H1 (cell line): ENCODE measurements at regions not wholly inside any gene's neighbourhood (a gene's known extent, or its start where the extent isn't known, plus 50 kb on each side); places are given as distances from the start of the nearest gene placed in this dataset.

ENCODE experiments used
- CTCF ChIA-PET: fragments of 300-600 bp; sonication (Branson Sonifier 250); formaldehyde crosslinking; loops from one replicate; lab custom pipeline; 2021; ENCODE audit not compliant: partially characterized antibody; lab: Charles Lee
- POLR2A ChIA-PET: fragments of 300-600 bp; sonication (Branson Sonifier 250); formaldehyde crosslinking; loops from one replicate; lab custom pipeline; 2021; ENCODE audit warnings: inconsistent platforms; ENCODE audit not compliant: partially characterized antibody; lab: Charles Lee
- DNase-seq, 2 experiments: peaks; one replicate each; pipeline versions ENCODE4 v3.0.0 to v3.0.0-alpha.2; 2010 to 2022; ENCODE audit warnings: low spot score in 2 of 2, low read depth in 1 of 2, mixed read lengths in 1 of 2
- FAIRE-seq: peaks from 2 replicates; lab custom pipeline; 2011; peaks lifted over from hg19 to GRCh38; lab: Jason Lieb, UNC
- H2AFZ ChIP-seq: 2 replicates; pipeline ENCODE4 v1.8.1; 2012; ENCODE audit warnings: low read length, inconsistent platforms
- H2AK5ac ChIP-seq: 2 replicates; pipeline ENCODE4 v1.6.1; 2013; ENCODE audit warnings: low read depth, low read length
- H2BK120ac ChIP-seq: replicated peaks from 2 replicates; pipeline ENCODE3; 2013; ENCODE audit warnings: low read depth, low read length, inconsistent platforms
- H2BK12ac ChIP-seq: 2 replicates; pipeline ENCODE4 v1.6.1; 2013; ENCODE audit warnings: low read depth, low read length
- H2BK15ac ChIP-seq: 2 replicates; pipeline ENCODE4 v1.6.1; 2013; ENCODE audit warnings: low read length
- H2BK20ac ChIP-seq: 2 replicates; pipeline ENCODE4 v1.6.1; 2013; ENCODE audit warnings: low read length
- H2BK5ac ChIP-seq: 2 replicates; pipeline ENCODE4 v1.6.1; 2013; ENCODE audit warnings: low read depth, low read length
- H3K14ac ChIP-seq: 2 replicates; pipeline ENCODE4 v1.6.1; 2013; ENCODE audit warnings: inconsistent platforms; ENCODE audit not compliant: insufficient read length
- H3K18ac ChIP-seq: 2 replicates; pipeline ENCODE4 v1.6.1; 2013; ENCODE audit warnings: low read length; ENCODE audit errors: extremely low read depth
- H3K23ac ChIP-seq: 2 replicates; pipeline ENCODE4 v1.6.1; 2013; ENCODE audit warnings: inconsistent platforms; ENCODE audit not compliant: insufficient read length
- H3K23me2 ChIP-seq: 2 replicates; pipeline ENCODE4 v1.6.1; 2013; ENCODE audit warnings: low read depth, low read length
- H3K27ac ChIP-seq: 2 replicates; pipeline ENCODE4 v1.6.1; 2011; ENCODE audit warnings: low read depth, low read length, inconsistent platforms
- H3K27me3 ChIP-seq, 4 experiments: replicated peaks in 1 of 4; 1 replicate in 1 of 4; 2 replicates in 3 of 4; pipeline versions ENCODE4 v1.6.1 to v1.8.1; 2011 to 2013; ENCODE audit warnings: low read length in 3 of 4, mild to moderate bottlenecking in 3 of 4, inconsistent platforms in 2 of 4, mixed read lengths in 2 of 4, moderate library complexity in 1 of 4; ENCODE audit not compliant: control insufficient read depth in 3 of 4, insufficient read depth in 3 of 4; ENCODE audit errors: extremely low read depth in 1 of 4
- H3K36me3 ChIP-seq, 4 experiments: 2 replicates each; pipeline versions ENCODE4 v1.6.1 to v1.8.1; 2011 to 2013; ENCODE audit warnings: mild to moderate bottlenecking in 4 of 4, low read length in 3 of 4, moderate library complexity in 2 of 4, control low read depth in 1 of 4, inconsistent platforms in 1 of 4; ENCODE audit not compliant: insufficient read depth in 4 of 4, control insufficient read depth in 2 of 4
- H3K4ac ChIP-seq: replicated peaks from 2 replicates; pipeline ENCODE3; 2013; ENCODE audit warnings: low read length, low read depth, mixed read lengths, inconsistent platforms; ENCODE audit not compliant: insufficient read length
- H3K4me1 ChIP-seq, 4 experiments: replicated peaks in 1 of 4; 1 replicate in 1 of 4; 2 replicates in 3 of 4; pipeline versions ENCODE4 v1.6.1 to v1.8.1; 2011 to 2013; ENCODE audit warnings: low read length in 3 of 4, inconsistent platforms in 2 of 4, mixed read lengths in 1 of 4; ENCODE audit not compliant: insufficient read depth in 4 of 4, control insufficient read depth in 3 of 4
- H3K4me2 ChIP-seq, 2 experiments: 2 replicates each; pipeline versions ENCODE4 v1.6.1 to v1.8.1; 2011 to 2013; ENCODE audit warnings: low read depth in 2 of 2, low read length in 2 of 2, control low read depth in 1 of 2, inconsistent platforms in 1 of 2, mild to moderate bottlenecking in 1 of 2; ENCODE audit not compliant: insufficient read depth in 1 of 2
- H3K4me3 ChIP-seq, 4 experiments: fragments of 200-600, 300-600 bp in 1 of 4; sonication (generic), shearing (Covaris generic), sonication (Bioruptor Twin) in 1 of 4; 2 replicates each; pipeline versions ENCODE4 v1.5.1 to v1.8.1; 2011 to 2016; ENCODE audit warnings: low read length in 4 of 4, low read depth in 3 of 4, control low read depth in 2 of 4, inconsistent platforms in 2 of 4, mild to moderate bottlenecking in 2 of 4, mixed read lengths in 1 of 4, moderate library complexity in 1 of 4; ENCODE audit not compliant: insufficient read depth in 2 of 4; ENCODE audit errors: extremely low read depth in 1 of 4
- H3K56ac ChIP-seq: replicated peaks from 2 replicates; pipeline ENCODE3; 2013; ENCODE audit warnings: low read depth, mild to moderate bottlenecking, mixed read lengths, low read length, inconsistent platforms; ENCODE audit not compliant: insufficient read length
- H3K79me1 ChIP-seq: 2 replicates; pipeline ENCODE4 v1.6.1; 2013; ENCODE audit warnings: low read depth, low read length, control low read depth
- H3K79me2 ChIP-seq, 2 experiments: 2 replicates each; pipeline versions ENCODE4 v1.6.1 to v1.8.1; 2012 to 2013; ENCODE audit warnings: low read length in 2 of 2, mild to moderate bottlenecking in 2 of 2, inconsistent platforms in 1 of 2; ENCODE audit not compliant: insufficient read depth in 2 of 2, control insufficient read depth in 1 of 2
- H3K9ac ChIP-seq, 4 experiments: replicated peaks in 1 of 4; 1 replicate in 1 of 4; 2 replicates in 3 of 4; pipeline versions ENCODE4 v1.6.1 to v1.8.1; 2011 to 2013; ENCODE audit warnings: low read depth in 3 of 4, low read length in 3 of 4, control low read depth in 2 of 4, mild to moderate bottlenecking in 2 of 4, moderate library complexity in 2 of 4, inconsistent platforms in 1 of 4; ENCODE audit errors: extremely low read depth in 1 of 4
- H3K9me3 ChIP-seq, 2 experiments: 2 replicates each; pipeline versions ENCODE4 v1.6.1 to v1.8.1; 2012 to 2013; ENCODE audit warnings: mild to moderate bottlenecking in 2 of 2, moderate library complexity in 2 of 2, control low read depth in 1 of 2, inconsistent platforms in 1 of 2, low read depth in 1 of 2, low read length in 1 of 2, mixed read lengths in 1 of 2; ENCODE audit not compliant: insufficient read depth in 2 of 2
- H4K20me1 ChIP-seq, 2 experiments: replicated peaks in 1 of 2; 2 replicates each; pipeline versions ENCODE3 to v1.8.1; 2011 to 2013; ENCODE audit warnings: inconsistent platforms in 2 of 2, low read length in 2 of 2, mild to moderate bottlenecking in 1 of 2; ENCODE audit not compliant: insufficient read depth in 2 of 2, control insufficient read depth in 1 of 2
- H4K5ac ChIP-seq: 2 replicates; pipeline ENCODE4 v1.6.1; 2013; ENCODE audit warnings: low read length, low read depth, mixed read lengths, inconsistent platforms; ENCODE audit not compliant: insufficient read length
- H4K8ac ChIP-seq: 2 replicates; pipeline ENCODE4 v1.8.0; 2013; ENCODE audit warnings: mild to moderate bottlenecking, moderate library complexity, low read length, inconsistent platforms; ENCODE audit not compliant: insufficient read depth; ENCODE audit errors: extremely low read depth
- H4K91ac ChIP-seq: replicated peaks from 2 replicates; pipeline ENCODE3; 2013; ENCODE audit warnings: low read length, mixed read lengths, inconsistent platforms; ENCODE audit not compliant: insufficient read length
- CBX8 ChIP-seq: fragments of 300-800, 300-1000 bp; sonication (generic); IDR thresholded peaks from 2 replicates; pipeline ENCODE4 v1.7.1; 2016; ENCODE audit warnings: low read depth, low read length, borderline replicate concordance
- CHD1 ChIP-seq: IDR thresholded peaks from 2 replicates; pipeline ENCODE4 v1.6.1; 2012; ENCODE audit warnings: low read depth, low read length, improper control_type of control experiment
- CREB1 ChIP-seq: IDR thresholded peaks from 2 replicates; pipeline ENCODE4 v1.6.1; 2012; ENCODE audit warnings: inconsistent platforms
- GABPA ChIP-seq: IDR thresholded peaks from 2 replicates; pipeline ENCODE4 v1.6.1; 2011; ENCODE audit warnings: mild to moderate bottlenecking, low read length, moderate library complexity, borderline replicate concordance; ENCODE audit not compliant: insufficient read depth
- HDAC2 ChIP-seq, 2 experiments: fragments of 300-600 bp in 1 of 2; sonication (generic) in 1 of 2; IDR thresholded peaks; 2 replicates each; pipeline ENCODE4 v1.6.1; 2011 to 2012; ENCODE audit warnings: low read depth in 2 of 2, low read length in 2 of 2, mild to moderate bottlenecking in 2 of 2, moderate library complexity in 2 of 2, borderline replicate concordance in 1 of 2, inconsistent platforms in 1 of 2
- HDAC6 ChIP-seq: IDR thresholded peaks from one replicate; pipeline ENCODE4 v1.7.1; 2012; ENCODE audit warnings: low read depth, mild to moderate bottlenecking, inconsistent platforms, low read length, moderate library complexity
- JUN ChIP-seq: IDR thresholded peaks from 2 replicates; pipeline ENCODE4 v1.6.1; 2011; ENCODE audit warnings: low read depth, mild to moderate bottlenecking, improper control_type of control experiment, low read length
- NRF1 ChIP-seq: IDR thresholded peaks from 2 replicates; pipeline ENCODE4 v1.6.1; 2011; ENCODE audit warnings: mild to moderate bottlenecking, low read depth, low read length, improper control_type of control experiment
- RXRA ChIP-seq: IDR thresholded peaks from 2 replicates; pipeline ENCODE4 v1.6.1; 2011; ENCODE audit warnings: low read depth, mild to moderate bottlenecking, low read length, moderate library complexity; ENCODE audit not compliant: insufficient read depth
- SIN3A ChIP-seq, 2 experiments: IDR thresholded peaks in 1 of 2; conservative IDR thresholded peaks in 1 of 2; 2 replicates each; pipeline ENCODE4 v1.6.1; 2011 to 2012; ENCODE audit warnings: low read length in 2 of 2, improper control_type of control experiment in 1 of 2, low read depth in 1 of 2, mild to moderate bottlenecking in 1 of 2
- SIRT6 ChIP-seq: IDR thresholded peaks from one replicate; pipeline ENCODE4 v1.7.1; 2012; ENCODE audit warnings: low read length, inconsistent platforms
- SRF ChIP-seq: IDR thresholded peaks from 2 replicates; pipeline ENCODE4 v1.6.1; 2011; ENCODE audit warnings: mild to moderate bottlenecking, low read depth, low read length, moderate library complexity
- TBP ChIP-seq: IDR thresholded peaks from 2 replicates; pipeline ENCODE4 v1.6.1; 2011; ENCODE audit warnings: low read depth, low read length, improper control_type of control experiment
- WGBS, 2 experiments: shearing (Covaris generic) in 1 of 2; methylation state at CpG; one replicate each; pipeline versions ENCODE4 v1.1.6 to v1.1.7; 2013 to 2015; ENCODE audit warnings: low lambda C conversion rate in 2 of 2, mixed read lengths in 2 of 2, inconsistent platforms in 1 of 2, low coverage in 1 of 2, missing lambda C conversion rate in 1 of 2; ENCODE audit not compliant: insufficient replicate concordance in 2 of 2, insufficient coverage in 1 of 2, insufficient read length in 1 of 2; ENCODE audit errors: extremely low coverage in 1 of 2, missing lambda C conversion rate in 1 of 2; 5-methylcytosine and 5-hydroxymethylcytosine counted together
- TF ChIP-seq, protein P1 (sequence below): IDR thresholded peaks from 2 replicates; pipeline ENCODE4 v1.6.1; 2011; ENCODE audit warnings: low read length, improper control_type of control experiment

DNA sequence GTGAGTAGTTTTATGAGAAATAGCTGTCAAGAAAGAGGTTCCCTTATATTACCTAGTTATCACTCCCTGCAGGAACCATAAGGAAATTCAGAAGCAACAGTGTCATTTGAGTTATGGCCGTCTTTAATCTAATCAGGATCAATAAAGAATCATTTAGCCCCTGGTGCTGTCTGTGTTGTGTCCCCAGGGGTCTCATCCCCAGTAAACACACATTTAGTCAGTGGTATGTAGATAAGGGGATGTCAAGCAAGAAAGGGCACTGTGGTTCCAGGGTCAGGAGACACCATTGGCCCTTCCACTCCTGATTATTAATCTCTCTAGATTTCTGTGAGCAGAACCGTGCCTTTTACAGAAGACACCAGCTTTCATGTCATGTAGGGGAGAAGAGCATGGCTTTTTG lies 158.0 kb upstream of the SEMA6A start:
- Histone ChIP-seq H3K18ac (no peak overlapping the region), H2BK120ac (no peak overlapping the region), H4K20me1 (no peaks in the 10 kb centered on the region), H4K8ac (no peak overlapping the region), H3K23me2 (no peaks in the 10 kb centered on the region; the same call in 1 of the 2 replicates), H3K56ac (no peak overlapping the region), H3K79me1 (no peaks in the 10 kb centered on the region), H3K4me2 (no peak overlapping the region), H3K79me2 (no peaks in the 10 kb centered on the region), H3K14ac (no peak overlapping the region), H2BK12ac (0 out of 2 replicates have a peak overlapping the region, but pooled peaks have one; percentile 6), H3K4me3 (no peak overlapping the region), H2BK20ac (no peak overlapping the region), H3K9me3 (no peaks in the 10 kb centered on the region), H4K5ac (no peak overlapping the region), H3K36me3 (no peaks in the 10 kb centered on the region), H4K91ac (no peak overlapping the region), H3K4ac (no peak overlapping the region), H3K27ac (no peak overlapping the region), H2AK5ac (no peak overlapping the region), H3K27me3 (no peaks in the 10 kb centered on the region), H2BK5ac (no peak overlapping the region), H3K9ac (no peak overlapping the region), H3K4me1 (peaks cover 0 to 9% (median 2%) of the 10 kb centered on the region in 4 experiments; a peak in 3 of 7 replicates), H2BK15ac (no peak overlapping the region), H2AFZ (no peak overlapping the region), H3K23ac (no peak overlapping the region)
- TF ChIP-seq SRF (no peak), SIRT6 (no peak), CREB1 (no peak), HDAC2 (IDR thresholded peaks at IDR 0.05; ENCODE audit: borderline replicate concordance in 1 of 2, low read depth in 2 of 2, low read length in 2 of 2) (no peak), JUN (no peak), SIN3A (conservative IDR thresholded peaks at IDR 0.05 in 1 of 2, IDR thresholded peaks at IDR 0.05 in 1 of 2; ENCODE audit: low read depth in 1 of 2, low read length in 2 of 2) (no peak), HDAC6 (no peak), CHD1 (no peak), GABPA (no peak), CBX8 (no peak), TBP (no peak), NRF1 (no peak), RXRA (no peak)
- TF ChIP-seq, protein P1, sequence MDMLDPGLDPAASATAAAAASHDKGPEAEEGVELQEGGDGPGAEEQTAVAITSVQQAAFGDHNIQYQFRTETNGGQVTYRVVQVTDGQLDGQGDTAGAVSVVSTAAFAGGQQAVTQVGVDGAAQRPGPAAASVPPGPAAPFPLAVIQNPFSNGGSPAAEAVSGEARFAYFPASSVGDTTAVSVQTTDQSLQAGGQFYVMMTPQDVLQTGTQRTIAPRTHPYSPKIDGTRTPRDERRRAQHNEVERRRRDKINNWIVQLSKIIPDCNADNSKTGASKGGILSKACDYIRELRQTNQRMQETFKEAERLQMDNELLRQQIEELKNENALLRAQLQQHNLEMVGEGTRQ, result no peak
- ChIA-PET CTCF (interaction anchor here (1.4 to 2.5 kb wide), 2 partner anchors 9 to 155 kb away, joined by 4 to 9 read pairs; no protein-coding TSS in a partner anchor), POLR2A (no interaction called here)
- FAIRE-seq (no peak), DNase-seq (no peak)
- WGBS, 2 experiments, result 98% methylated on average over 2 of the region's 2 CpGs; no CpG with 5 or more reads in 1 of the 2 experiments
